Sciatic nerve (tissue), 2 donors: ENCODE measurements at regions not wholly inside any gene's neighbourhood (a gene's known extent, or its start where the extent isn't known, plus 50 kb on each side); places are given as distances from the start of the nearest gene placed in this dataset.
"Not testable (repeated sequence)": the region's sequence is repeated elsewhere in the genome, so short reads cannot be mapped to it uniquely, and the experiment has no call there.

Experiments used
- ATAC-seq: fragments of 200-7000 bp; cut with Tn5 transposase; one replicate; pipeline ENCODE4 v1.9.1; 2020; ENCODE audit warnings: mild to moderate bottlenecking, moderate library complexity
- DNase-seq: peaks from one replicate; pipeline ENCODE4 v3.0.0-alpha.2; 2020; ENCODE audit warnings: low spot score
- intact Hi-C: fragments of 100-400 bp; cut with DNase I; formaldehyde crosslinking; loops from one replicate; pipeline ENCODE4 v1.14.2; 2022
- donor health status: DM: no; HTN: no; CAD: no.
- donor health status: DM: no; HTN: no; CAD: no.

DNA sequence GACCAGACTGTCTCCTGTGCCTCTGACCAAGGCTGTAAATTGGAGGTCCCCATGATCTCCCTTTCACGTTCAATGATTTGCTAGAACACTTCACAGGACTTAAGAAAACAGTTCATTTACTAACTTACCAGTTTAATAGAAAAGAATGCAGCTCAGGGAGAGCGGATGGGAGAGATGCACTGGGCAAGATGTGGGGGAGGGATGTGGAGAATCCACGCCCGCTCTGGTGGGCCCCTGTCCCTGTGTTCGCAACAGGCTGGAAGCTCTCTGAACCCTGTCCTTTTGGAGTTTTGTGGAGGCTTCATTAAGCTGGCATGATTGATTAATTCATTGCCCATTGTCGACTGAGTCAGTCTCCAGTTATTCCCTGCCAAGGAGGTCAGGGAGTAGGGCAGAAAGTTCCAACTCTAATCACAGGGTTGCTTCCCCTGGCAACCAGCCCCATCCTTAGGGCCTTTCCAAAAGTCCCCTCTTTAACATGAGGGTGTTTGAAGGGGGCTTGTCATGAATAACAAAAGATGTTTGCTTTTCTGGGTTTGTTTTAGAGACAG, 257.1 kb downstream of the ACKR3 start:
- intact Hi-C loops, result no loop called here
- DNase-seq (no peak), ATAC-seq (no peak)

DNA sequence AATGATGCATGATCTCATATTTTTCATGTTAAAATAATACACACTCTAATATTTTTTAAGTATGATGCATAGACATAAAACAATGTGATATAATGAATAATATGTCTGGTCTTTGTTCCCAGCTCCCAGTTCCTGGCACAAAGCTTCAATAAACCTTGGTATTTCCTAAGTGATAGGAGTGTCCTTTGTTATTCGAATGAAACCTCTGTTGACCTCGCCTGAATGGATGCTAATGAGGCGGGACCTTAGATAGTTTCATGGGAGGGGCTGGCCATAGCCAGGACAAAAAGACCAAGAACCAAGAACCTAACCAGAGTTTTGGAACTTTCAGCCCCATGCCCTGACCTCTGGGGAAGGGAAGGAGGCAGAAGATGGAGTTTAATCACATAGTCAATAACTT, 257.7 kb upstream of the COPS8 start:
- ATAC-seq (no peak), DNase-seq (no peak)
- intact Hi-C loops, result no loop called here

DNA sequence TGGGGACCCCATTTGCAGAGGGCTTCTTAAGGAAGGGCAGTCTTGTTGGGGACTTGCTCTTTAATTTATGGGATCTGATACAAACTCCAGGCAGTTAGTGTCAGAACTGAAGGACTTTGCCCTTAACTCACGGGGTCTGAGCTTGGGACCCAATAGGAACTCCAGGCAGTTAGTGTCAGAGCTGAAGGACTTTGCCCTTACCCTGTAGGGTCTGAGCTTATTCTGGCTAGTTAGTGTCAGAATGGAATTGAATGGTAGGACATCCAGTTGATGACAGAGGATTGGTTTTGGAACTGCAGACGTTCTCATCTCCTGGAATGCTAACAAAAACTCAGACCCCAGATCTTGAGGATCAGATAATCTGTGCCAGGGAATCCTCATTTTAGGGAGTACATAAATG, 256.9 kb upstream of the COPS8 start:
- intact Hi-C loops, result no loop called here
- ATAC-seq (no peak), DNase-seq (no peak)

DNA sequence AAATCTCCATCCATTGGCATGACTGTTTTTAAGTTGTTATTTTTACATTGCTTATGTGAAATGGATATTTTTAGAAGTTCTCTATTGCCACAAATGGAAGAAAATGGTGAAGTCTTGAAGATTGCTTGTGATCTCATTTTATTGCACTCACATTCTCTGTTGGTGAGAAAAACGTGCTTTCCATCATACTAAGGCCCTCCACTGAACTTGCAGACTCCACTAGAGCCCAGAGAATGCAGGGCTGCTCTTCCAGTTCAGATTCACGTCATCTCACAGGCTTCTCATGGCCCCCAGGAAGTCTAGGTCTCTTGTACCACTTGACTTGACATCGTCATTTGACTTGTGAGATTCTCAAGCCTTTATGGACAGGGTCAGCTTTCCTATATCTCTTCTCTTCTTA, 254.8 kb upstream of the COPS8 start:
- intact Hi-C loops, result no loop called here

DNA sequence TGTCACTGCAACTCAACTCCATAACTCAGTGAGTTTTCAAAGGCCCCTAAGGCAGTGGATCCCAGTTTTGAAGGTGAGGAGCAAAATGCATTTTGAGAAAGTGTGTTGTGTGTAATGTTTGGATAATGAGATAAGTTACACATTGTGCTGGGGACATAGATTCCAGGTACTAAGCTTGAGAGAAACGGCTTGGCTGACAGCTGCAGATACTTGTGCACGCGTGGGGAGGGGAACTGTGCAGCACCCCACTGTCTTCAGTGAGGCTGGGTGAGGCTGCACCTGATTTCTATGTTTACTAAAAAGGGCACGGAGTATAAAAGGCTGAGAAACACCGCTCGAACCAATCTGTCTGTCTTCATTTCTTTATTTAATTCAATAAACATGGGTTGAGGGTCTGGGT, 254.0 kb upstream of the COPS8 start:
- ATAC-seq, result no peak
- intact Hi-C loops, result no loop called here
- no peak for DNase-seq

More for the DNA sequence above, 254.8 kb upstream of the COPS8 start:
- no peak for DNase-seq
- ATAC-seq, result no peak

DNA sequence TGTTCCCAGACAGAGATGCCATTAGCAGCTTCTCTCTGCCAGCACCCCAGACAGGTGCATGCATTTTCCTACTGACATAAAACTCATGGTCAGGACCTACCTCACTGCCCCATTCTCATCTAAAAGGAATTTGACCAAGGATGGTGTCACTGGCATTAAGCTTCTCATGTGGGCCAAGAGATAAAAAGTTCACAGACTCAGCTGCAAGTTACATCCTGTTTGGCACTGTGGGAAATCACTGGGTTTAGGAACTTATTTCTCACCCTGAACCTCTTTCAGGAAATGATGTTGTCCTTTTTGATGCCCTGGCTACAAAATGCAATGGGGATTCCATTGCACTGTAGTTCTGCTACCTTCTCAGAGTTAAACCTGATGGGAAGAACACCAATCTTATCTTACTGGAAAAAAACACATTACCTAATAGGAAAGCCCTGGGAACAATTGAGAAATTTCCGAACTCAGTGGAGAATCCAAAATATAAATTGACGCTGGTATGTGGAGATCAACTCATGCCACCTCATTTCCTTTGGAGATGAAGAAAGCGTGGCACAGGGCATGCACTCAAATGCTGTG, 252.1 kb upstream of the COPS8 start:
- ATAC-seq, result no peak
- DNase-seq, result no peak
- intact Hi-C loops, result no loop called here

DNA sequence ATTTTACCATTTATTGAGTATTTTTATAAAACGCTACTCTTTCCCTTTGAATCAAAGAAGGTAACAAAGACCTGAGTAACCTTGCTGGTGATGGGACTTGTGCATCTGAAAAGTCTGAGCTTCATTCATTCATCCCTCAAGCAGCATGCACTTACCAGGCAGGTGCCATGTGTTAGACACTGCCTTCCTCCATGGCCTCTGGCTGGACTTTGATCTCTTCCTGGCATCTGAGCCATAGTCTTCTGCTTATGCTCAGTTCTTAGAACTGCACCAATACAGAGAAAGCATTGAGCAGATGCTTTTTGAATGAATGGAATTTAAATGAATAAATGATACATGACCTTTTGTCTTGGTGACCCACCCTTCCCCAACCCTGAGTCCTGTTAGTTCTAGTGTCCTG, 251.4 kb upstream of the COPS8 start:
- DNase-seq (no peak), ATAC-seq (no peak)
- intact Hi-C loops, result no loop called here

DNA sequence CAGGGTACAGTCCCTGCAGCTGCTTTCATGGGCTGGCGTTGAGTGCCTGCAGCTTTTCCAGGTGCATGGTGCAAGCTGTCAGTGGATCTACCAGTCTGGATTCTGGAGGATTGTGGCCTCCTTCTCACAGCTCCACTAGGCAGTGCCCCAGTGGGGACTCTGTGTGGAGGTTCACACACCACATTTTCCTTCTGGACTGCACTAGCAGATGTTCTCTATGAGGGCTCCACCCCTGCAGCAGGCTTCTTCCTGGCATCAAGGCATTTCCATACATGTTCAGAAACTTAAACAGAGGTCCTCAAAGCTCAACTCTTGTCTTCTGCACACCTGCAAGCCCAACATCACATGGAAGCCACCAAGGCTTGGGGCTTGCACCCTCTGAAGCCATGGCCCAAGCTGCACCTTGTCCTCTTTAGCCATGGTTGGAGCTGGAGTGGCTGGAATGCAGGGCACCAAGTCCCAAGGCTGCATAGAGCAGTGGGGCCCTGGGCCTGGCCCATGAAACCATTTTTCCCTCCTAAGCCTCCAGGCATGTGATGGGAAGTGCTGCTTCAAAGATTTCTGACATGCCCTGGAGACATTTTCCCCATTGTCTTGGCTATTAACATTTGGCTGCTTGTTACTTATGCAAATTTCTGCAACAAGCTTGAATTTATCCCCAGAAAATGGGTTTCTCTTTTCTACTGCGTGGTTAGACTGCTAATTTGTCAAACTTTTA, 250.2 kb upstream of the COPS8 start:
- DNase-seq (no peak), ATAC-seq (no peak)
- intact Hi-C loops, result no loop called here

DNA sequence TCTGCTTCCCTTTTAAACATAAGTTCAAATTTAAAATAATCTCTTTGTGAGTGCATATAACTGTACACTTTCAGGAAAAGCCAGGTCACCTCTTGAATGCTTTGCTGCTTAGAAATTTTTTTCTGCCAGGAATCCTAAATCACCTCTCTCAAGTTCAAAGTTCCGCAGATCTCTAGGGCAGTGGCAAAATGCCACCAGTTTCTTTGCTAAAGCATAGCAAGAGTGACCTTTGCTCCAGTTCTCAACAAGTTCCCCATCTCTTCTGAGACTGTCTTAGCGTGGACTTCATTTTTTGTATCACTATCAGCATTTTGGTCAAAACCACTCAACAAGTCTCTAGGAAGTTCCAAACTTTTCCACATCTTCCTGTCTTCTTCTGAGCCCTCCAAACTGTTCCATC, 249.7 kb upstream of the COPS8 start:
- ATAC-seq, intact Hi-C loops, DNase-seq: not testable (repeated sequence)

DNA sequence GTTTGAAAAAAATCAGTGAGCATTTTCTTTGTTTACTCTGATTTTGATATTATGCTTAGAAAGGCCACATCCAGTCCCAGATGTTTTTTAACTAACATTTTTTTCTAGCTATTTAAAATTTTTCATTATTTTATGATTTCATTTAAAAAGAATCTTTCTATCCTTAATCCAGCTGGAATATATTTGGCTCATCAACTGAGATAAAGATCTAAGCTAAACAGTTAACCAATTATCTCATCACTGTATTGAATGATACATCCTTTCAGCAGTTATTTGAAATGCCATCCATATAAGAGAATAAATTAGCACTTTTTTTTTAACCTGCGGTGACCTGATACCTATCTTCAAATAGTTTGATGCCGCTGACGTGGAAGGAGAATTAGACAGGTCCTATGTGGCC, 245.5 kb upstream of the COPS8 start:
- ATAC-seq, result no peak

DNA sequence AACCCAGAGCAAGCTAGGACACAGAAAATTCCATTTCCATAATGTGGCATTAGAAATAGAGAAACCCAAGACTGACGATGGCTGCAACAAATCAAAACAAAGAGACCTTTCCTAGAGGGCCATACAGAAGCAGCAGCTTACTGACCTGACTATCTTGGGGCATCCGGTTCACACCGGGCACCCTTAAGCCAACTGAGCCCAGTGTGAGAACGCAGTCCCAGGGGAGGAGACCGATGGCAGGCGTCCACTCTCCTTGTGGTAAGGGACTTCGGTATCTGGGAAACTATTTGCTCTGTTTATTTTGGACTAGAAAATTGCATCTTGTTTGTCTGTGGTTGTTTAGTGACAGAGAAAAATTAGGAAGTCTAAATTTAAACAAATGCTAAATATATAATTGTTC, 244.8 kb upstream of the COPS8 start:
- intact Hi-C loops, result no loop called here
- ATAC-seq (peak; percentile 54), DNase-seq (no peak)

More for the DNA sequence above, 245.5 kb upstream of the COPS8 start:
- DNase-seq, result no peak
- intact Hi-C loops, result no loop called here

DNA sequence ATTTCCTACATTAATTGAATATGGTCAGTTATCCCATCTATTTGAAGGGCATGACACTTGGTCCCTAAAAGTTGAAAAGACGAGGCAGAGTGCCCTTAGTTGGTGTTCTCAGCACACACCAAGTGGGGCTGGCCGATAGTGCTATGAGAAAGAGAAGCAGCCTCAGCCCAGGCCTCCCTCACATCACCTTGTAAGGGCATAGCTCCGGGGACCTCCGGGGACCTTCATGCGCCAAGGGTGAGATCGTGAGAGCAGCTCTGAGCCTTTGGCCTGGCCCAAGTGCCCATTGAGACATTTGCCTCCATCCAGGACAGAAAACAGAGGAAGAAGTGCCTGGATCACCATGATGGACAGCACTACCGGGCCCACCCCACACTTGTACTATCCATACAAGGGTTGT, 244.3 kb upstream of the COPS8 start:
- intact Hi-C loops, result no loop called here
- ATAC-seq (peak; percentile 38), DNase-seq (no peak)

DNA sequence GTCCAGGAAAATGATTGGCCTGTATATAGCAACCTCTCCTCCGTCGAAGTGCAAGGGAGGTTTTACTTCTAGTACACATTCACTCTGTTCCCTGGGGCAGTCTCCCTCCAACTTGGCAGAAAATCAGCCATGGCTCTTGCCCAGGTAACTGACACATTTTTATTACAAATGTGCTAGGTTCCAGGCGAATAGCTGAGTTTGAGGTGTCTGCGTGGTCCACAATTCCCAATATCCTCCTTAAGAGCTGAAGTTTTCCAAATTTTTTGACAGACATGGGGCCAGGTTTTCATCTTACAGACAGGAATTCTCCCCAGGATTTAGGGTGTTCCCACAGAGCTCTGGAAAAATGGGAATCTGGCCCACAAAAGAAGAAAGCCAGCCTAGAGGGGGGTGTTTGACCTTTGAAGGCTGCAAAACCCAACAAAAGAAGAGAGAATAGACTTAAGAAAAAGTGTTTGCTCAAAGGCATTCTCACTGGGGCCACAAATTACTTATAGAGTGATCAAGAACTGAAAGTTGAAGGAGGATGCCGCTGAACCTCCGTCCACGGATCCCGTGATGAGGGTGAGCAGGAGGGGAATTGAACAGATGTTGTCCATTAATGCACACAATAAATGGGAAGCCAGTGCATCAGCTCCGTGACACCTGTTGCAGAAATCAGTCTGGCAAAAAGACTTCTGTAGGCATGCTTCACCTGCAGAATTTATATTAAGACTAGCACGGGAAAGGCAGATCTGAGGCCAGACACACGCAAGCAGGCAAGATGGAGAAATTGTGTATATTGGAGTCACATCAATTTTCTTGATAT, 242.3 kb upstream of the COPS8 start:
- ATAC-seq, result no peak
- intact Hi-C loops, result no loop called here

DNA sequence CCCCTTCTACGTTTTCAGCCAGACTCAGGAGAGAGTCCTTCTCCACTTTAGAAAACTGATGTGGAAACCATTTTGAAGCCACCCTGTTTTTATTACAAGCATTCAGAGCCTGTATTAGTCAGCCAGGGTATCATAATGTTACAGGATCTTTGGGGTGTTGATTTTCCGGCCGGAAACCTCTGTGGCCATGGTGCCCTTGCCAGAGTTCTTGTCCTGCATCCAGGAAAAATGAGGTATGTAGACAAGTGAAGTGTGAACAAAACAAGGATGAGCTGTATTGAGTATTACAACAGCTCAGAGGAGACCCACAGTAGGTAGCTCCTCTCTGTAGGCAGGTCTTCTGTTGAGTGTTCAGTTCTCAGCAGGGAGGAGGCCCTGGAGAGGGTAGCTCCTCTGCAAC, 241.0 kb upstream of the COPS8 start:
- no peak for DNase-seq
- no peak for ATAC-seq
- intact Hi-C loops, result no loop called here

More for the DNA sequence above, 242.3 kb upstream of the COPS8 start:
- DNase-seq, result no peak

DNA sequence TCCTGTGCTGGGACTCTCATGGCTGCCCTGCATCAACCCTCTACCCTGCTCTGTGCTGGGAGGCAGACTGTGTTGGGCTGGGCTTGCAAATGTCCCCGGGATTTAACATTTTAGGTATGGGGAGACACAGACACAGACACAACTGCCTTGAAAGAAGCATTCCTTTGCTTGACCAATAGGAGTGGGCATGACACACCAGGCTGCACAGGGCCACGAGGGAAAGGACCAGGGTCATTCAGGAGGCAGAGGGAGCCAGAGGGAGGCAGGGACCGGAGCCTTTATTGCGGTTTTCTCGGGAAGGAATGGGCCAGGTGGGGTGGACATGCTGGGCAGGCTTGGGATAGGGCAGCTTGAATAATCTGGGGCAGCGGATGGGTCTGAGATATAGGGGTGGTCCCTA, 238.7 kb upstream of the COPS8 start:
- DNase-seq, result no peak
- intact Hi-C loops, result no loop called here
- no peak for ATAC-seq

DNA sequence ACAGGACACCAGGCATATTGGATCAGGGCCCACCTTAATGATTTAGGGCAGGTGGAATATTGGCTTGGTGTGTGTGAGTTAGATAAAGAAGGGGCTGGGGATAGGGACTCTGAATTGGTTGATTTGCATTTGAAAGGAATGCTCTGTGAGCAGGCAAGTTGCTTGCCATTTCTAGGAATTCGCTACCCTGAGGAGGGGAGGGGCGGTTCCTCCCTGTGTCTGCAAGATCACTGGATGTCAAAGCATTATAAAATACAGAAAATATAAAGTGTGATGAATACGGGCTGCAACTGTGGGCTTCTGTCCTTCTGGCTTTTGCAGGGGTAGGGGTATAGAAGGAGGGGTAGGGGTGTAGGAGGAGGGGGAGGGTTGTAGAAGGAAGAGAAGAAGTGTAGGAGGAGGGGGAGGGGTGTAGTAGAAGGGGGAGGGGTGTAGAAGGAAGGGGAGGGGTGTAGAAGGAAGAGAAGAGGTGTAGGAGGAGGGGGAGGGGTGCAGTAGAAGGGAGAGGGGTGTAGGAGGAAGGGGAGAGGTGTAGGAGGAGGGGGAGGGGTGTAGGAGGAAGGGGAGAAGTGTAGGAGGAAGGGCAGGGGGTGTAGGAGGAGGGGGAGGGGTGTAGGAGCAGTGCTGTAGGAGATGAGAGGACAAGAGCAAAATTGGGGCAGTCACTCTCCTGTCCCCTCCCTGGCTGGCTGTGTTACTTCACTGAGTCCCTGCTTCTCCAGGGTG, 238.0 kb upstream of the COPS8 start:
- DNase-seq (no peak), ATAC-seq (no peak)
- intact Hi-C loops, result no loop called here

DNA sequence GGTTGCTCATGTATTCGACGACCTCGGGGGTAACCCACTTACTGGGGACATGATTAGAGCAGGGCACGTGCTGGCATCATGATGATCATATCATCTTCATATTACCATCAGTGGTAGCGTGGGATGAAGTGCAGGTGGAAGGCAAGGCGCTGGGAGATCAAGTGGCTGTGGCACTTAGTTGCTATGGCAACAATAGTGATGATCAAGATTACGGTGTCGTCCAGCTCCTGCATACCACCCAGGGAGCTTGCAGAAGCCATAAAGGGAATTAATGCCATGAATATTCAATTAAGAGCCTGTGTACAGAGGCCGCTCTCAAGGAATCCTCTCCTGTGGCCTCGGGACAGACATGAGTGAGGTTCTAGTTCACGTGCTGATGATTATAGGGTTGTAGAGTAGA, 237.2 kb upstream of the COPS8 start:
- DNase-seq (no peak), ATAC-seq (no peak)
- intact Hi-C loops, result no loop called here

DNA sequence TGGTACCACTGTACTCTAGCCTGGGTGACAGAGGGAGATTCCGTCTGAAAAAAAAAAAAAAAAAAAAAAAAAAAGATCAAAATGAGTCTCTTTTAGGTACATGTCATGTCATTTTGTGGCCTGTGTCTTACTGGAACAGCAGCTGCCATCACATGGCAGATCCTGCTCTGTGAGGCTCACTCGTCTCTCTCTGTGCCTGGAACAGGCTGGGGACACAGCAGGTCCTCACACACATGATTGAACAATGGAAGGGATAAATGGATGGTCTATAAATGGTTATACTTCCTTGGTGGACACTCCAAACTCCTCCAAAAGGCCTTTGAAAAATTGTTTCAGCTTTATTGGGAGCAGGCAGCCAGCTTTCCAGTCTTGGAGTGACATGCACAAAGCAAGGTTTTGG, 236.2 kb upstream of the COPS8 start:
- ATAC-seq (no peak), DNase-seq (no peak)
- intact Hi-C loops, result no loop called here

DNA sequence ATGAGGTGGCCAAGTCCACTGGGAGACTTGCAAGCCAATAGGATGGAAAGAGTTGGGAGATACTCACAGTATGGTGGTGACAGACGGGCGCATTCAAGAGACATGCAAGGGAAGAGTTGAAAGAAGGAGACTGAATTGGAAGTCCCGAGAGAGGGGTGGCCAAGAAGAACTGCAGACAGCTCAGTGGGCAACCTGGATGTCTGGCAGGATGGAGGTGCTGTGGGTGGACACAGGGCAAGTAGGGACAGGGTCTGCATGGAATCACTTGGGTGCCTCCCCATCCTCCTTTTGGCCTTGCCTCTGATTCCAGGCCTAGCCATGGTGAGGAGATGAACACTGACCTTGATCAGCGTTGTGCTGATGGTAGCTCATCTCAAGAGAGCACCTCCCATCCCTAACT, 235.7 kb upstream of the COPS8 start:
- intact Hi-C loops, result no loop called here
- no peak for DNase-seq

More for the DNA sequence above, 235.7 kb upstream of the COPS8 start:
- no peak for ATAC-seq
